DND-41 (cell line): ENCODE measurements at regions not wholly inside any gene's neighbourhood (a gene's known extent, or its start where the extent isn't known, plus 50 kb on each side); places are given as distances from the start of the nearest gene placed in this dataset.

Source experiments
- ATAC-seq: fragments of 200-7000 bp; cut with Tn5 transposase; 3 replicates; pipeline ENCODE4 v1.9.1; 2021; ENCODE audit warnings: low read depth; ENCODE audit not compliant: insufficient read depth
- DNase-seq: peaks from one replicate; pipeline ENCODE4 v3.0.0-alpha.2; 2020
- H2AFZ ChIP-seq: 2 replicates; pipeline ENCODE4 v1.6.0; 2012; ENCODE audit warnings: low read depth, low read length
- H3K27ac ChIP-seq: 2 replicates; pipeline ENCODE4 v1.5.1; 2012; ENCODE audit warnings: low read length, inconsistent platforms
- H3K27me3 ChIP-seq: fragments of 200-600 bp; sonication (generic); 2 replicates; pipeline ENCODE4 v1.6.0; 2012; ENCODE audit warnings: low read length, mild to moderate bottlenecking, inconsistent platforms; ENCODE audit not compliant: insufficient read depth, poor library complexity
- H3K36me3 ChIP-seq: 2 replicates; pipeline ENCODE4 v1.5.1; 2012; ENCODE audit warnings: low read length, inconsistent platforms; ENCODE audit not compliant: insufficient read depth
- H3K4me1 ChIP-seq: 2 replicates; pipeline ENCODE4 v1.5.1; 2012; ENCODE audit warnings: mild to moderate bottlenecking, low read length; ENCODE audit not compliant: insufficient read depth
- H3K4me2 ChIP-seq: 2 replicates; pipeline ENCODE4 v1.6.0; 2012; ENCODE audit warnings: mild to moderate bottlenecking, moderate library complexity, low read length, inconsistent platforms; ENCODE audit not compliant: insufficient read depth
- H3K4me3 ChIP-seq, 2 experiments: fragments of 200-600 bp in 1 of 2; shearing (Covaris generic) in 1 of 2; 2 replicates each; pipeline ENCODE4 v1.5.1; 2012 to 2016; ENCODE audit warnings: inconsistent platforms in 2 of 2, low read length in 2 of 2, mild to moderate bottlenecking in 2 of 2, low read depth in 1 of 2, moderate library complexity in 1 of 2
- H3K79me2 ChIP-seq: 2 replicates; pipeline ENCODE4 v1.6.0; 2012; ENCODE audit warnings: low read length, inconsistent platforms; ENCODE audit not compliant: insufficient read depth
- H3K9ac ChIP-seq: 2 replicates; pipeline ENCODE4 v1.6.0; 2012; ENCODE audit warnings: low read depth, mild to moderate bottlenecking, inconsistent platforms, low read length, moderate library complexity
- H3K9me3 ChIP-seq: 2 replicates; pipeline ENCODE4 v1.5.1; 2012; ENCODE audit warnings: low read length, moderate library complexity, mild to moderate bottlenecking, inconsistent platforms; ENCODE audit not compliant: insufficient read depth, severe bottlenecking
- H4K20me1 ChIP-seq: 2 replicates; pipeline ENCODE4 v1.6.0; 2012; ENCODE audit warnings: low read length; ENCODE audit not compliant: insufficient read depth
- CTCF ChIP-seq: IDR thresholded peaks from 2 replicates; pipeline ENCODE4 v1.5.1; 2012; ENCODE audit warnings: borderline replicate concordance, low read length, moderate library complexity, mild to moderate bottlenecking; ENCODE audit not compliant: poor library complexity, severe bottlenecking; ENCODE audit errors: extremely low read depth
- EZH2 ChIP-seq: IDR thresholded peaks from 3 replicates; pipeline ENCODE4 v1.6.1; 2012; ENCODE audit warnings: borderline replicate concordance, low read depth, mild to moderate bottlenecking, moderate library complexity, low read length, inconsistent platforms; ENCODE audit not compliant: severe bottlenecking

GRCh38 chr10:131751827-131752775 lies 148.7 kb upstream of the PPP2R2D start:
- no peaks in the 10 kb centered on the region for H3K9me3 ChIP-seq
- DNase-seq (no peak), ATAC-seq (no peak)
- H3K27ac ChIP-seq = no peak overlapping the region
- H3K4me1 ChIP-seq = no peaks in the 10 kb centered on the region
- no peaks in the 10 kb centered on the region for H4K20me1 ChIP-seq
- H3K4me3 ChIP-seq = no peak overlapping the region
- H3K4me2 ChIP-seq = no peak overlapping the region
- H3K36me3 ChIP-seq = no peaks in the 10 kb centered on the region
- no peak overlapping the region for H3K9ac ChIP-seq
- H2AFZ ChIP-seq = no peak overlapping the region
- no peaks in the 10 kb centered on the region for H3K79me2 ChIP-seq
- TF ChIP-seq CTCF (no peak), EZH2 (no peak)
- H3K27me3 ChIP-seq = no peaks in the 10 kb centered on the region

GRCh38 chr10:131753336-131753735 lies 147.5 kb upstream of the PPP2R2D start:
- Histone ChIP-seq H3K4me3 (no peak overlapping the region), H3K36me3 (no peaks in the 10 kb centered on the region), H3K27ac (no peak overlapping the region), H3K79me2 (no peaks in the 10 kb centered on the region), H3K9me3 (peaks cover 4% of the 10 kb centered on the region), H2AFZ (no peak overlapping the region), H4K20me1 (no peaks in the 10 kb centered on the region; the same call in 1 of the 2 replicates), H3K4me1 (no peaks in the 10 kb centered on the region), H3K27me3 (no peaks in the 10 kb centered on the region), H3K4me2 (no peak overlapping the region), H3K9ac (no peak overlapping the region)
- ATAC-seq = no peak
- TF ChIP-seq EZH2 = no peak
- TF ChIP-seq CTCF = no peak
- no peak for DNase-seq

- Histone ChIP-seq H3K4me2 (no peak overlapping the region), H2AFZ (no peak overlapping the region), H3K27ac (no peak overlapping the region), H3K4me1 (no peaks in the 10 kb centered on the region), H3K9me3 (peaks cover 4% of the 10 kb centered on the region), H4K20me1 (no peaks in the 10 kb centered on the region; the same call in 1 of the 2 replicates), H3K4me3 (no peak overlapping the region), H3K27me3 (no peaks in the 10 kb centered on the region), H3K9ac (no peak overlapping the region), H3K36me3 (no peaks in the 10 kb centered on the region), H3K79me2 (no peaks in the 10 kb centered on the region)
- TF ChIP-seq CTCF = no peak
- TF ChIP-seq EZH2 = no peak
- ATAC-seq (no peak), DNase-seq (no peak)
Measured at GRCh38 chr10:131755200-131755599, 145.6 kb upstream of the PPP2R2D start.
